Activated CD4-positive, alpha-beta T cell treated with anti-CD3 and anti-CD28 coated beads, Interleukin-2, amount 10 ng/mL, durations not matched to agents 24 days and 14 days (primary cell): ENCODE measurements at regions not wholly inside any gene's neighbourhood (a gene's known extent, or its start where the extent isn't known, plus 50 kb on each side); places are given as distances from the start of the nearest gene placed in this dataset.
"Not testable (repeated sequence)": the region's sequence is repeated elsewhere in the genome, so short reads cannot be mapped to it uniquely, and the experiment has no call there.

Experiments used
- DNase-seq: peaks from one replicate; pipeline ENCODE4 v3.0.0; 2022
- H3K27ac Mint-ChIP-seq: one replicate; pipeline ENCODE4 v1.8.0; 2022; ENCODE audit warnings: mild to moderate bottlenecking, mixed read lengths
- H3K27me3 Mint-ChIP-seq: one replicate; pipeline ENCODE4 v1.8.0; 2022; ENCODE audit warnings: mixed read lengths
- H3K36me3 Mint-ChIP-seq: one replicate; pipeline ENCODE4 v1.8.0; 2022; ENCODE audit warnings: low read depth, mild to moderate bottlenecking, mixed read lengths
- H3K4me1 Mint-ChIP-seq: one replicate; pipeline ENCODE4 v1.8.0; 2021; ENCODE audit warnings: mixed read lengths
- H3K4me3 Mint-ChIP-seq: one replicate; pipeline ENCODE4 v1.8.0; 2022; ENCODE audit warnings: mild to moderate bottlenecking, moderate library complexity, mixed read lengths
- H3K9me3 Mint-ChIP-seq: one replicate; pipeline ENCODE4 v1.8.0; 2021; ENCODE audit warnings: mixed read lengths
- intact Hi-C: fragments of 100-400 bp; cut with micrococcal nuclease; formaldehyde crosslinking; loops from one replicate; pipeline ENCODE4 v1.15.1; 2023

GRCh38 chr12:125853670-125854069 lies 788.4 kb downstream of the AACS start:
- H3K27ac Mint-ChIP-seq: no peak overlapping the region
- no peak for DNase-seq
- H3K9me3 Mint-ChIP-seq: no peaks in the 10 kb centered on the region
- H3K4me3 Mint-ChIP-seq: no peak overlapping the region
- H3K27me3 Mint-ChIP-seq: no peaks in the 10 kb centered on the region
- H3K4me1 Mint-ChIP-seq: no peaks in the 10 kb centered on the region
- H3K36me3 Mint-ChIP-seq: no peaks in the 10 kb centered on the region
- intact Hi-C loops: no loop called here

GRCh38 chr12:125856366-125856765 lies 791.1 kb downstream of the AACS start:
- Mint-ChIP-seq H3K4me3 (no peak overlapping the region), H3K4me1 (no peaks in the 10 kb centered on the region), H3K27me3 (peaks cover 2% of the 10 kb centered on the region), H3K36me3 (no peaks in the 10 kb centered on the region), H3K27ac (no peak overlapping the region), H3K9me3 (peaks cover 4% of the 10 kb centered on the region)
- intact Hi-C loops: no loop called here
- DNase-seq: no peak

GRCh38 chr12:125856896-125857295 lies 791.7 kb downstream of the AACS start:
- Mint-ChIP-seq H3K27ac (no peak overlapping the region), H3K9me3 (peaks cover 4% of the 10 kb centered on the region), H3K4me1 (no peaks in the 10 kb centered on the region), H3K27me3 (peaks cover 2% of the 10 kb centered on the region), H3K4me3 (no peak overlapping the region), H3K36me3 (no peaks in the 10 kb centered on the region)
- intact Hi-C loops: no loop called here
- DNase-seq: no peak

GRCh38 chr12:125860672-125861288 lies 795.5 kb downstream of the AACS start:
- Mint-ChIP-seq H3K27ac (no peak overlapping the region), H3K4me1 (no peaks in the 10 kb centered on the region), H3K27me3 (peaks cover 2% of the 10 kb centered on the region), H3K4me3 (no peak overlapping the region), H3K36me3 (no peaks in the 10 kb centered on the region), H3K9me3 (peaks cover 4% of the 10 kb centered on the region)
- no peak for DNase-seq
- intact Hi-C loops: no loop called here

GRCh38 chr12:125861299-125862281 lies 796.4 kb downstream of the AACS start:
- intact Hi-C loops: no loop called here
- Mint-ChIP-seq H3K27ac (no peak overlapping the region), H3K9me3 (peaks cover 4% of the 10 kb centered on the region), H3K36me3 (no peaks in the 10 kb centered on the region), H3K4me1 (no peaks in the 10 kb centered on the region), H3K4me3 (no peak overlapping the region), H3K27me3 (peaks cover 2% of the 10 kb centered on the region)
- no peak for DNase-seq

- H3K27me3 Mint-ChIP-seq, H3K4me1 Mint-ChIP-seq, H3K27ac Mint-ChIP-seq, intact Hi-C loops, H3K9me3 Mint-ChIP-seq, H3K4me3 Mint-ChIP-seq, H3K36me3 Mint-ChIP-seq, DNase-seq: not testable (repeated sequence)
Observed at GRCh38 chr12:125865236-125865635, 800.0 kb downstream of the AACS start.

- intact Hi-C loops: no loop called here
- H3K4me1 Mint-ChIP-seq: no peaks in the 10 kb centered on the region
- no peaks in the 10 kb centered on the region for H3K9me3 Mint-ChIP-seq
- no peaks in the 10 kb centered on the region for H3K27me3 Mint-ChIP-seq
- H3K27ac Mint-ChIP-seq: no peak overlapping the region
- DNase-seq: no peak
- no peak overlapping the region for H3K4me3 Mint-ChIP-seq
- H3K36me3 Mint-ChIP-seq: no peaks in the 10 kb centered on the region
Observed at GRCh38 chr12:125871811-125872594, 806.8 kb downstream of the AACS start.

GRCh38 chr12:125873016-125873415 lies 807.8 kb downstream of the AACS start:
- intact Hi-C loops: no loop called here
- Mint-ChIP-seq H3K4me3 (no peak overlapping the region), H3K4me1 (no peaks in the 10 kb centered on the region), H3K36me3 (no peaks in the 10 kb centered on the region), H3K27ac (no peak overlapping the region), H3K9me3 (no peaks in the 10 kb centered on the region), H3K27me3 (no peaks in the 10 kb centered on the region)
- DNase-seq: no peak

- H3K36me3 Mint-ChIP-seq: no peaks in the 10 kb centered on the region
- H3K27me3 Mint-ChIP-seq: no peaks in the 10 kb centered on the region
- no peaks in the 10 kb centered on the region for H3K9me3 Mint-ChIP-seq
- DNase-seq: no peak
- no peak overlapping the region for H3K4me3 Mint-ChIP-seq
- no peaks in the 10 kb centered on the region for H3K4me1 Mint-ChIP-seq
- no peak overlapping the region for H3K27ac Mint-ChIP-seq
- intact Hi-C loops: no loop called here
Observed at GRCh38 chr12:125878483-125878882, 813.2 kb downstream of the AACS start.

GRCh38 chr12:125882141-125882540 lies 816.9 kb downstream of the AACS start:
- Mint-ChIP-seq H3K4me1 (no peaks in the 10 kb centered on the region), H3K27ac (no peak overlapping the region), H3K9me3 (no peaks in the 10 kb centered on the region), H3K27me3 (no peaks in the 10 kb centered on the region), H3K4me3 (no peak overlapping the region), H3K36me3 (no peaks in the 10 kb centered on the region)
- intact Hi-C loops: no loop called here
- DNase-seq: no peak

GRCh38 chr12:125888921-125889320 lies 823.7 kb downstream of the AACS start:
- no peaks in the 10 kb centered on the region for H3K36me3 Mint-ChIP-seq
- intact Hi-C loops: no loop called here
- no peak for DNase-seq
- H3K4me3 Mint-ChIP-seq: no peak overlapping the region
- no peaks in the 10 kb centered on the region for H3K9me3 Mint-ChIP-seq
- no peaks in the 10 kb centered on the region for H3K4me1 Mint-ChIP-seq
- no peaks in the 10 kb centered on the region for H3K27me3 Mint-ChIP-seq
- no peak overlapping the region for H3K27ac Mint-ChIP-seq

GRCh38 chr12:125889742-125890141 lies 824.5 kb downstream of the AACS start:
- intact Hi-C loops: no loop called here
- no peak overlapping the region for H3K4me3 Mint-ChIP-seq
- H3K27ac Mint-ChIP-seq: no peak overlapping the region
- H3K27me3 Mint-ChIP-seq: no peaks in the 10 kb centered on the region
- no peaks in the 10 kb centered on the region for H3K4me1 Mint-ChIP-seq
- no peak for DNase-seq
- H3K9me3 Mint-ChIP-seq: no peaks in the 10 kb centered on the region
- no peaks in the 10 kb centered on the region for H3K36me3 Mint-ChIP-seq

GRCh38 chr12:125890366-125890905 lies 825.2 kb downstream of the AACS start:
- intact Hi-C loops: no loop called here
- Mint-ChIP-seq H3K9me3 (no peaks in the 10 kb centered on the region), H3K4me3 (no peak overlapping the region), H3K27ac (no peak overlapping the region), H3K4me1 (no peaks in the 10 kb centered on the region), H3K27me3 (no peaks in the 10 kb centered on the region), H3K36me3 (no peaks in the 10 kb centered on the region)
- no peak for DNase-seq

GRCh38 chr12:125890971-125891370 lies 825.7 kb downstream of the AACS start:
- intact Hi-C loops: no loop called here
- DNase-seq: no peak
- Mint-ChIP-seq H3K4me1 (no peaks in the 10 kb centered on the region), H3K9me3 (no peaks in the 10 kb centered on the region), H3K4me3 (no peak overlapping the region), H3K27ac (no peak overlapping the region), H3K27me3 (no peaks in the 10 kb centered on the region), H3K36me3 (no peaks in the 10 kb centered on the region)
